ENCODE measurements at regions not wholly inside any gene's neighbourhood (a gene's known extent, or its start where the extent isn't known, plus 50 kb on each side); places are given as distances from the start of the nearest gene placed in this dataset.

- DNase-seq, result no peak
Observed at GRCh38 chr2:88834376-88834775, 142.9 kb downstream of the RPIA start.

GRCh38 chr2:88834866-88835265 lies 143.4 kb downstream of the RPIA start:
- no peak for DNase-seq

GRCh38 chr2:88835726-88836125 lies 144.3 kb downstream of the RPIA start:
- no peak for DNase-seq

- DNase-seq, result no peak
Observed at GRCh38 chr2:88836351-88836750, 144.9 kb downstream of the RPIA start.

- no peak for DNase-seq
Observed at GRCh38 chr2:88837511-88838160, 146.2 kb downstream of the RPIA start.

GRCh38 chr2:88838165-88838635 lies 146.7 kb downstream of the RPIA start:
- no peak for DNase-seq

- no peak for DNase-seq
Observed at GRCh38 chr2:88841224-88841929, 149.9 kb downstream of the RPIA start.

- no peak for DNase-seq
Observed at GRCh38 chr2:88842656-88843460, 151.4 kb downstream of the RPIA start.

- DNase-seq, result no peak
Observed at GRCh38 chr2:88843651-88844050, 152.2 kb downstream of the RPIA start.

- DNase-seq, result no peak
Observed at GRCh38 chr2:88844960-88845359, 153.5 kb downstream of the RPIA start.

- no peak for DNase-seq
Observed at GRCh38 chr2:88845772-88846661, 154.5 kb downstream of the RPIA start.

- no peak for DNase-seq
Observed at GRCh38 chr2:88852753-88853402, 161.4 kb downstream of the RPIA start.

- DNase-seq, result no peak
Observed at GRCh38 chr2:88853403-88853790, 161.9 kb downstream of the RPIA start.

- DNase-seq, result no peak
Observed at GRCh38 chr2:88854528-88854927, 163.1 kb downstream of the RPIA start.

GRCh38 chr2:88855620-88856408 lies 164.3 kb downstream of the RPIA start:
- no peak for DNase-seq

- DNase-seq, result no peak
Observed at GRCh38 chr2:88856409-88857135, 165.1 kb downstream of the RPIA start.

GRCh38 chr2:88857274-88857741 lies 165.8 kb downstream of the RPIA start:
- DNase-seq, result no peak

- no peak for DNase-seq
Observed at GRCh38 chr2:88857951-88858411, 166.5 kb downstream of the RPIA start.

GRCh38 chr2:88859461-88859860 lies 168.0 kb downstream of the RPIA start:
- no peak for DNase-seq

GRCh38 chr2:88860421-88861075 lies 169.1 kb downstream of the RPIA start:
- no peak for DNase-seq
